Thyroid gland (tissue), 4 donors: ENCODE measurements at regions not wholly inside any gene's neighbourhood (a gene's known extent, or its start where the extent isn't known, plus 50 kb on each side); places are given as distances from the start of the nearest gene placed in this dataset.

Experiments
- POLR2A ChIP-seq, 2 donors: fragments of 450-650 bp; IDR thresholded peaks; one replicate each; pipeline ENCODE4 v1.6.1; 2017; ENCODE audit warnings: antibody characterized with exemption in 2 of 2, mild to moderate bottlenecking in 2 of 2, moderate library complexity in 1 of 2
- TF ChIP-seq, protein P1 (sequence below), 6 experiments: fragments of 200-600 bp in 3 of 6; fragments of 450-650 bp in 3 of 6; sonication (generic) in 3 of 6; IDR thresholded peaks; one replicate each; pipeline ENCODE4 v1.5.1; 2016 to 2019; ENCODE audit warnings: antibody characterized with exemption in 6 of 6, mild to moderate bottlenecking in 2 of 6, inconsistent platforms in 1 of 6, moderate library complexity in 1 of 6

DNA sequence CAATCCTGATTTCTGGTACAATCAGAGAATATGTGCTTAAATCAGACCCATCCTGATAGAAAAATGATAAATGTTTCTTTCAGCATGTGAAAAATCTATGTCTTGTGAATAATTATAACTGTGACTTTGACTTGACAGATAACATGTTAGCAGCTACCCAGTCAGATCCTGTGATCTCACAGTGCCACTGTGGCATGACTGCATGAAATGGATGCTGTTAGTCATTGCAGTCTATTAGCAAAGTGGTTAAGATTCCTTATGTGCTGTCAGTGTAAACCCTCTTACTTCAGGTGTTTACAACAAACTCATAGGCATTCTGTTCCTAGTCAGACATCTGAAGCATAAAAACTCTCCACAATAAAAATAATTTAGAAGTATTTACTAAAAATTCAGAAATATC is 244.6 kb upstream of the RND3 start:
- TF ChIP-seq, protein P1, sequence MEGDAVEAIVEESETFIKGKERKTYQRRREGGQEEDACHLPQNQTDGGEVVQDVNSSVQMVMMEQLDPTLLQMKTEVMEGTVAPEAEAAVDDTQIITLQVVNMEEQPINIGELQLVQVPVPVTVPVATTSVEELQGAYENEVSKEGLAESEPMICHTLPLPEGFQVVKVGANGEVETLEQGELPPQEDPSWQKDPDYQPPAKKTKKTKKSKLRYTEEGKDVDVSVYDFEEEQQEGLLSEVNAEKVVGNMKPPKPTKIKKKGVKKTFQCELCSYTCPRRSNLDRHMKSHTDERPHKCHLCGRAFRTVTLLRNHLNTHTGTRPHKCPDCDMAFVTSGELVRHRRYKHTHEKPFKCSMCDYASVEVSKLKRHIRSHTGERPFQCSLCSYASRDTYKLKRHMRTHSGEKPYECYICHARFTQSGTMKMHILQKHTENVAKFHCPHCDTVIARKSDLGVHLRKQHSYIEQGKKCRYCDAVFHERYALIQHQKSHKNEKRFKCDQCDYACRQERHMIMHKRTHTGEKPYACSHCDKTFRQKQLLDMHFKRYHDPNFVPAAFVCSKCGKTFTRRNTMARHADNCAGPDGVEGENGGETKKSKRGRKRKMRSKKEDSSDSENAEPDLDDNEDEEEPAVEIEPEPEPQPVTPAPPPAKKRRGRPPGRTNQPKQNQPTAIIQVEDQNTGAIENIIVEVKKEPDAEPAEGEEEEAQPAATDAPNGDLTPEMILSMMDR (IDR thresholded peaks at IDR 0.05), result no peak
- TF ChIP-seq POLR2A (IDR thresholded peaks at IDR 0.05), result no peak
